Middle frontal gyrus (tissue), 1 donor: ENCODE measurements at regions not wholly inside any gene's neighbourhood (a gene's known extent, or its start where the extent isn't known, plus 50 kb on each side); places are given as distances from the start of the nearest gene placed in this dataset.
A peak's percentile ranks its signal among the peaks of the same experiment; 100 is the strongest.
"Not testable (repeated sequence)": the region's sequence is repeated elsewhere in the genome, so short reads cannot be mapped to it uniquely, and the experiment has no call there.

Experiments used
- DNase-seq: peaks from one replicate; pipeline ENCODE4 v3.0.0-alpha.2; 2015; ENCODE audit warnings: low spot score; ENCODE audit errors: extremely low spot score

DNA sequence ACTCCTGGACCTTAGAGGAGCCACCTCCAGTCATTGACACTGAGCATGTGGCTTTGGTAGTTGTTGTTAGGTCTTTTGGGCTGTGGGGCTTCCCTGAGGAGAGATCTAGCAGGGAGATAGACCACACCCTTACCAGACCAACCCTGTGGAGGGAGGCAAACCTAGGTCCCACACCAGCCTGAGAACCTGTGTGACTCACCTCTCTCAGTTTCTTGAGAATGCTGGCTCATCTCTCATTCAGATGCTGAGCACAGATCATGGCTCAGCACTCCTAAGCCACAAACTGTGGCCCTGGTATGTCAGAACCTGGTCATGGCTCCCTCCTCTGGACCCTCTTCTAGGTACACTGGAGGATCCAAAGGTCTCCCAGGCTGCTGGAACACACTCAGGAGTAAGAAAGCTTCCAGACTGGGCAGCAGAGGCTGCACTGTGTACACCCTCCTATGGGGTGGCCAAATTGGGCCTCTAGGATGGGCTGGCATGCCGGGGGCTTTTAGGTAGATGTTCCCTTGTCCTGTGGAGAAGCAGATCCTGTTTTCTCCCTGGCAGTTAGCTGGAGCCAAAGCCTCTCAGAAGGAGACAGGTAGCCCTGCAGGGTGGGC is 1294.5 kb downstream of the KHDRBS2 start:
- no peak for DNase-seq

DNA sequence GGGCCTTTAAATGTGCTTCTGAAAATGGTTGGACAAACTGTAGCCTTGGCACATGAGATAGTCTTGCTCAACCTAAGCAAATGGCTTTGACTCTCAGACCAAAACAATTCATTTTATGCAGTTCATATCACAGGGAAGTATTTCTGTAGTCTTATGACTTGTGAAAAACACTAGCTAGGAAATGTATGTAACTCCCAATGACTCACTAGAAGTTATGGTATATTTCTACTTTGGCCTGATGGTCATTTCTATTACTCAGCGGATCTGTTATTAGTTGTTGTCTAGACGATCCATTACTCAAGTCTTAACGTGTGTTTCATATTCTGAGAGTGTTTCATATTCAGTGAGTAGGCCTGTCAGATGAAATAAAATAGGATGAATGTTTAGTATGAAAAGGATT is 1333.5 kb downstream of the KHDRBS2 start:
- DNase-seq = no peak

DNA sequence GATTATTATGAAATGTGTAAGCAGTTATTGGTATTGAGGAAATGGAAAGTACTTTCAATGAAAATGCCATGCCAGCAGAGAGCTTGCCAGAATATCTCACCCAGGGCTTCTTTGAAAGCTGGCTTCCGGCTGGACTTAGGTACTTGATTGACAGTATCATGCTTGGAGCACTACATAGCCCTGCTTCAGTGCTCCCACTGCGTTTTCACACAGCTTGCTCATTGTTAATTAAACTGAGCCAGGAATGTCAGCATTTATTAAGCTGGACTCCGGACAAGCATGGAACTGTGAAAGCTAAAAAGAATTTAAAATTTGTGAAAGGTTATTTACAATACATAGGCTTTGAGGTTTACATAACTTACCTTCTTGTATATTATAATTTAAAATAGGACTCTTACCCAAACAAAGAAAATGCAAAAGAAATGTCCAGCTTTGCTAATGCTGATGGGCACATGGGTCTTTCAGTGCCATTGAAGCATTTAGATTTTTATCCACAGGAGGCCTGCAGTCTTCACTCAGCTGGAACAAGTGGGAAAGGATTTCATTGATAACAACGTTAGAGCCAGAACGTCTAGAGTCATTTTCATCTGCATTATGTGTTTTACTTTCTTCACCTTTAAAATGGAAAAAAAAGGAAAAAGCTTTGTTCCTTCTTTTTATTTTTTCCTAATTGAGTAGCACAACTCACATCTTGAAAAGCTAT is 1335.7 kb downstream of the KHDRBS2 start:
- DNase-seq = not testable (repeated sequence)

DNA sequence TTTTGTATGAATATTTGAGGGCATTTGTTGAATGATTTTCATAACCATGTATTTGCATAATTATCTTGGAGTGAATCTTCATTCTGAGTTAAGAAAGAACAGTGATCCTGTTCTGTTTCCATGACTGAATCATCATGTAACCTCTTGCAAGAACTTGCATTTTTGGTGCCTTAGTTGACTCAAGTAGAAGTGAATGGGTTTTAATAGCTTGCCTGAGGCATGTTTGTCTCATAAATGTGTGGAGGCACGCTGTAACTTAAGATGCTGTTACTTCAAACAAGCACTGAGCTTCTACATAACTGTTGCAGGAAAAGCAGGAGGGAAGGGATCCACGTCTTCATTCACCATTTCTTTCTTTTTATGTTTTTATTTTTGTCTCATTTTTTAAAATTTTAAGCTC is 1338.6 kb downstream of the KHDRBS2 start:
- not testable (repeated sequence) for DNase-seq

DNA sequence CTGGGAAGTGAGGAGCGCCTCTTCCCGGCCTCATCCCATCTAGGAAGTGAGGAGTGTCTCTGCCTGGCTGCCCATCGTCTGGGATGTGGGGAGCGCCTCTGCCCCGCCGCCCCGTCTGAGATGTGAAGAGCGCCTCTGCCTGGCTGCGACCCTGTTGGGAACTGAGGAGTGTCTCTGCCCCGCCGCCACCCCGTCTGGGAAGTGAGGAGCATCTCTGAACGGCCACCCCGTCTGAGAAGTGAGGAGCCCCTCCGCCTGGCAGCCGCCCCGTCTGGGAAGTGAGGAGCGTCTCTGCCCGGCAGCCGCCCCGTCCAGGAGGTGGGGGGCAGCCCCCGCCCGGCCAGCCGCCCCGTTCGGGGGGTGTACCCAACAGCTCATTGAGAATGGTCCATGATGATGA is 1341.2 kb downstream of the KHDRBS2 start:
- DNase-seq = not testable (repeated sequence)

DNA sequence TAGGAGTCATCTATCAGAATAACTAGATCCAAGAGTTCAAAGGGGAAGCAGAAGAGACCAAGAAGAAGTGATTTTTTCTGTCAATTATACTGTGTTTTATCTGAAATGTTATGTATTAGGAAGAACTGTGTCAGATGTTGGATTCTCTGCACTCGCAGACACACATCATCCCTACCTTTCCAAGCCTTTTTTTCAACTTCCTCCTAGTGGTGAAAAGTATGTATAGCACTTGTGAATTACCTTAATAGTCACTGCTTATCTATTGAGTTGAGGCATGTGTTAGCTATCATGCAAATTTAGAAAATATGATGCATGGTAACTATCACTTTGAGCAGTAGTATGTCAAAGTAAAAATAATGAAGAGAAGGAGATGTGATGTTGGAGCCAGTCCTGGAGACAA is 1350.1 kb downstream of the KHDRBS2 start:
- not testable (repeated sequence) for DNase-seq

DNA sequence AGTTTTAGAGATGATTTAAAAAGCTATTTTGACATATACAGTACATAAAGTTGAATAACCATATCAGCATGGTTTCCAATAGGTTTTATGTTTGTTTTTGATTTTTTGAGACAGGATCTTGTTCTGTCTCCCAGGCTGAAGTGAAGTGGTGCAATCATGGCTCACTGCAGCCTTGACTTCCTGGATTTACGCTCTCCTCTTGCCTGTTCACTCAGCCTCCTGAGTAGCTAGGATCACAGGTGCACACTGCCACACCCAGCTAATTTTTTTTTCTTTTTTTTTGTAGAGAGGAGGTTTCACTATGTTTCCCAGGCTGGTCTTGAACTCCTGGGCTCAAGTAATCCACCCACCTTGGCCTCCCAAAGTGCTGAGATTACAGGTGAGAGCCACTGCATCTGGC is 1366.4 kb downstream of the KHDRBS2 start:
- not testable (repeated sequence) for DNase-seq

DNA sequence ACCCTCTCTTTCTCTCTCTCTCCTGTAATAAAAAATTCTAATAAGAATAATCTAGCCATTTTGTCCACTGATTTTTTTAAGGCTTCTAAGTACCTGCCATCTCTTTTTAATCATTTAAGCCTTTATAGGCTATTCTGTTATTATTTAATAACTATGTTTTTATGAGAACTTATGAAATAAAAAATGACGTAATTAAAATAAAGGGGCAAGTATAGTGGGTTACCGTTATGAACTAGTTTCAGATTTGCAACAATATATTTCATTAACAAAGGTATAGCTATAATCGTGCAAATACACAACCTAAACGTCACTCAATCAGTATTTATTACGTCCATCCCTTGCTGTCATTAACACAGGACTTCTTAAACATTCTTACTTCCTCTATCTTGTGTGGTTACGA is 1382.2 kb downstream of the KHDRBS2 start:
- not testable (repeated sequence) for DNase-seq

DNA sequence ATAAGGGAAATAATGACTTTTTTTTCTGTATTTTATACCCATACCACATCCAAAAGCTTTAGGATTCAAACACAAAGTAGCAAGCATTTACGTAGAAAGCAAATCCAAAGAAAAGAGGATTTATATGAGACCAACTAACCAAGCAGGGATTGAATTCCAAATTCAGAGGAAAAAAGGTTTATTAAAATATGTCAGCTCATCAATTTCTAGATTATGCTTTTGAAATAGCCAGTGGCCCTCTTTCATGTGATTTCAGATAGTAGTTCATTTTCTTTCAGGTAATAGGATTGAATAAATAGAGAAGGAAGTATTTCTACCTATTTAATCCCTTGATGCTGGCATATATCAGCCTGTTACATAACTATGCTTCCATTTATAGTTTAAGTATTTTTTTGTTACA is 1392.7 kb downstream of the KHDRBS2 start:
- not testable (repeated sequence) for DNase-seq

DNA sequence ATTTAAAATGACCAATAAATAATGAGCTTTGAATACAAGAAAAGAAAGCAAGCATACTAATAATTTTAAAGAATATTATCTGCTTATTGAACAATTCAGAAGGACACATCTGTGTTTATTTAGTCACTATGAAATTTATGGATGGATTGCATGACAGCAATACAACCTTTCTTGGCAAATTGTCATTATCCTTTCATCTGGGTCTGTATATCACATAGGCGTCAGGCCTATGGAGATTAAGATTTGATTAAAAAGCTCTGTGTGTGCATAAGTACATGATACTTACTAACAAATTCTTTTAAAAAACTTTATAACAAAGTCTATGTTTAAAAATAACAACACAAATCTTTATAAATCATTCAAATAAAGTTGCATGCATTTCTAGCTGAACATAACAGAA is 1394.4 kb downstream of the KHDRBS2 start:
- no peak for DNase-seq

DNA sequence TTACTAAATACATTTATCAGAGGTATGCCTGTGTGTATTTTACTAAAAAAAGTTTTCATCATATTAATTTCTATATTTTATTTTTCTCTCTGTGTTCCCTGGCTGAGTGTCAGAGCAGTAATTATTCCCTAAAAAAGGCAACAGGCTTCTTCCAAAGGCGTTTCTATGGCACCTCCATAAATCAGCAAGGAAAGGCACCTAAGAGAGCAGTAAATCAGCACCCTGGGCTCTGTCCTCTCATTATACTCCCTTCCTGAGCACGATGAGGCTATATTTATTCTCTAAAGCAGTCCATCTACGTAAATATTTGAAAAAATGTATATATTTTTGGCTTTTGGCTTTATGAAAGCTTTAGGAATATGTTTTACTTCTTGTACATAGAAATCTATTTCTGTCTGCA is 1408.6 kb downstream of the KHDRBS2 start:
- not testable (repeated sequence) for DNase-seq

DNA sequence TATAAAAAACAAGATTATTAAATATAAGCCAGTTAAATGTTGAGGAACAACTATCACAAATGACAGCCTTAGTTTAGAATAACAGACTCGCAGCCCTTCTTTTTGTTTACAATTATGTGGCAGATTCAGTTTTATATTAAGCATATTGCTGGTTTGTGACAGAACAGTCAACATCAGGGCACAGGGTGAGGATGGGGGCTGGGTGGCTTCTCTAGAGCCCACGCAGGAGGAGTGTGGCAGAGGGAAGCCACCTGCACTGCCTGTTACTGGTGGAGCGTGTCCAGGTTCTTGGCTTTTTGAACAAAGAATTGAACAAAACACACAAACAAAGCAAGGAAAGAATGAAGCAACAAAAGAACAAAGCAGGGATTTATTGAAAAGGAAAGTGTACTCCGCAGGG is 1415.2 kb downstream of the KHDRBS2 start:
- DNase-seq = not testable (repeated sequence)

DNA sequence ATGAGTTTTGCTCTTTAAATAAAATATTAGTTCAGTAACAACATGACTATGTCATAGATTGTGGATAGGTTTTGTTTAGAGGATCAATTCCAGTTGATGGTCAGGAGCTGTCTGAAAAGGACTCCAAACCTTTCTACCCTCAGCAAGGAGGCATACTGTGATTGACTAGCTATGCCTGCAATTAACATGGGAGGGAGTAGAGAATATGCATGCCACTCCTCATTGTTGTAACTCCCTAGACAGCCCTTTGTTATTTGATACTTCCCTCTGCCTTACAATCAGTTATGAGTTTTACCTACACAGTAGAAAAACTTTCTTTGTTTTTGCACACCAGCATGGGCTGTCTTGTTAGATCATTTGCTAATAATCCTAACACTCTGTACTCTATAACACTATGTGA is 1418.5 kb downstream of the KHDRBS2 start:
- no peak for DNase-seq

DNA sequence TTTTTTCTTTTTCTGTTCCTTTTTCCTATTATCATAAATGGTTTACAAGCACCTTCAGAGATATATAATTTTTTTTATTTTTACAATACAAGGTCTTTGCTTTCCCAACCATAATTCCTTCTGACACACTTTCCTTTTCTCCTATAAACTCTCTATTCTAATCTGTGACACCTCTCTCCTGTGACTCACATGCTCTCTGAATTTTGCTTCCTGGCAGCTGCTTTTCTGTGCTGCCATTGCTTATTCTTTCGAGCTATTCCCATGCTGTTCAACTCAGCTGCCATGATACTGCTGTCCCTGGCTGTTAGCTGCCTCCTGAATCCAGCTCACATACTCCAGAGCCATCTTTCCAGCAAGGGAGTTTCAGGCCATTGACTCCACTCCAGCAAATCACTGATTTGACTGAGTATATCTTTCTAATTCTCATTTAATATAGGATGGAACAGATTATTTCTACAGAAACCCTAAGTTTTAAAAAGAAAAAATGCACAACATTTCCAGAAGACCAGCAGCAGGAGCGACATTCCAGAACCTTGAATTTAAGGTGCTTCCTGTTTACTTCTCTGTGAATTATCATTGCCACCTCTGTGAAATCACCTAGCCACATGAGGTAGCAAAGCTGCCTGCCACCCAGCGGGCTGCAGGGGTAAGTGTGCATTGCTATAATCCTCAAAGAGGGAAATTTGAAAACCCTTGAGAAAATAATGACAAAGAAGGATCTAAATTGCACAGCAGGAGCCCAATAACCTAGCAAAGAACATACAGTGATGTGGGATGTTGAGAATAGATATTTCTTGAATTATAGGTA is 1442.6 kb downstream of the KHDRBS2 start:
- not testable (repeated sequence) for DNase-seq

DNA sequence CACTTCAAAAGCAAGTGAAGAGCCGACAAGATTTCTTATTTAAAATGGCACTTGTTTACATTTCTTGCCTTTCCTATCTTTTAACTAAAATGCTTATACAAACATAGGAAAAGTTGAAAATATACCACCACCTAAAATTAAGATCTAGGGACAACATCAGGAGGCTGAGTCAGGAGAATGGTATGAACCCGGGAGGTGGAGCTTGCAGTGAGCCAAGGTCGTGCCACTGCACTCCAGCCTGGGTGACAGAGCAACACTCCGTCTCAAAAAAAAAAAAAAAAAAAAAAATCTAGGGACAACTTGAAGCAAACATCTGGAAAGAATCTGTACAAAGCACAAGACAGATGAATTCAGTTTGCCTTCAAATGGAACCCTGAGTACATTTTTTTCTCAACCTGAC is 1455.3 kb downstream of the KHDRBS2 start:
- DNase-seq = not testable (repeated sequence)

DNA sequence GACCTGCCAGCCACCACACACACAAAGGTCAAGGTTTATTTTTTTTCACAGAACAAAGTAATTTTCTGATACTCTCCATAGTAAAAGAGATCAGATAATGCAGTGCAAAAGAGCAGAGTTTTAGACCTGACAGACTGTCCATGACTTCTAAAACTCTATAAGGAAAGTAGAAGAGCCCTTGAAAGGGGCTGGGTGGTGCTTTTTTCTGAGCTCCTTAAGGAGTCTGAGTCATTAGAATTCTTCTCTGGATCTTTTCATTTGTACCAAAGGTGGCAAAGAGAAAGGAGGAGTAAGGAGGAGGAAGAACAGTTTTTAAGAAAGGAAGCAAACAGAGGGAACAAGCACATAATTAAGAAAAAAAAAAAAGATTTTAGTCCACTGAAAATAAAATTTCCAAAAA is 1463.4 kb downstream of the KHDRBS2 start:
- not testable (repeated sequence) for DNase-seq

DNA sequence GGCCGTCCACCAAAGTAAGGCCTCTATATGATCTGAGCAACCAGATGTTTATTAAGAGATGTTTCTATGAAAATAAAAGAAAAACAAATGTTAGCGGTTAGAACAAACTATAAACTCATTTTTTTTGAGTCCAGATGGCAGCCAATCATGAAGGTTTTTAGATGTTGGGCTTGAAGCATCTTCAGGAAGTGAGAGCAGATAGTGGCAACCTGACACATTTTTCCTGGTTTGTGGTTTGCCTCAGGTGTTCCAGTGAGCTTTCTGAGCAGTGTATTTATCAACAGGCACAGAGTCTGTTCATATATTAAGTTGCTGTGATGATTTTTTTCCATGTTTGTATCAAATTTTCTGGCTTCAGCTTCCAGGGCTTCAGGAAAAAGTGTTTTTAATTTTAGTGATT is 1468.0 kb downstream of the KHDRBS2 start:
- not testable (repeated sequence) for DNase-seq

DNA sequence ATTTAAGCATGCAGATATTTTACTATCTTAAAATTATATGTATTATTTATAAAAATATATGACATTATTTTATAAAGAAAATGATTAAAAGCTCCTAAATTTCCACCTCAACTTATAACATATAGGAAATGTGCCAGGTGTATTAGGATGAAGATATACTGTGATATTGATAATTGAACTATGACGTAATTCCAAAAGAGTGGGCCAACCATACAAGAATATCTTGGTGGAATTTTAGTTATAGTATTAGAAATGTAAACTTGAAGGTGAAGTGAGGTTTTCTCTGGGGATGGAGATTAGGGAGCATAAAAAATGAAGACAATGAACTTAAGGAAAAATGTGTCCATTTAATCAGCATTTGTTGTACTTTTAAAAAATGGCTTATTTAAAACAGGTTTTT is 1471.2 kb downstream of the KHDRBS2 start:
- DNase-seq = not testable (repeated sequence)

DNA sequence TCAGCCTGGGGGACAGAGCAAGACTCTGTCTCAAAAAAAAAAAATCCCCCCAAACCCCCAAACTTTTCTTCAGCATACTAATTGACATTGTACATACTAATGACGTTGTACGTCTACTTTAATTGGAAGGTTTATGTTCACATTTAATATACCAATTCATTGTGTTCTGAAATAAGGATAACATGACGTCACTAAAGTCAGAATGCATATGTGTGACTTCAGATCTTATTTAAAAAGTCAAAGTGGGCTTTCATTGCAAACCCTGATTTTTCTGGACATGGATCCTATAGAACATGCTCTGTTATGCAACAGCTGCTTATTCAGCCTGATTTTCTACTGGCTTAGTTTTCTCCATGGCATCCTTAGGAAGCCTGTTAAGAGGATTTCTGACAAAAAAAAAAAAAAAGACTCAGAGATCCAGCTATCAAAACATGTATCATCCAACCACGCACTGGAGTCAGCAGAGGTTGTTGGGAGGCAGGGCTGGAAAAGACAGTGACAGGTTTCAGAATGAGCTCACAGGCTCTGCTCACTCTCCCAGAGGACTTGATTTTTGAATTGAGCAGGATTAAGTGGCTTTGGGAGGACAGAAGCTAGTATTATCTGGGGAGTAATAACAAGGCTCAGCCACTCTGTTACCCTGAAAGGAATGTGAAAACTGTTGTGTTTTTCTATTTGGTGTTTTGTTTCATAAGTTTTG is 1472.0 kb downstream of the KHDRBS2 start:
- not testable (repeated sequence) for DNase-seq

DNA sequence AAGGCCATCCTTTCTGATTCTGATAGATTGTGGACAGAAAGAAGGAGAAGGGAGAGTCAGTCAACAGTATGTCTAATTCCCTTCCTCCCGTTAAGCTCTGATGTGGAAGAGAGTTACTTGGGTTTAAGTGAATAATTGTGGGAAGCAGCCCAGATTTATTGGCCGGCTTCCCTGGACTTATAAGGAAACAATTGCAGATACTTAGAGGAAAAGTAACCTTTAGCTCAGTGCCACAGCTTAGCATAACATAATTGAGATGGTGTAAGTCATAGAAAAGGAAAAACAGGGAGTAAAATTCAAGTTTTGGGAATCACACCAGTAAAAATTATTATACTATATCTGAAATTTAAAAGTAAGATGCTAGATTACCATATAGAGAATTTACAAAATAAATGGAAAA is 1475.8 kb downstream of the KHDRBS2 start:
- DNase-seq = not testable (repeated sequence)

DNA sequence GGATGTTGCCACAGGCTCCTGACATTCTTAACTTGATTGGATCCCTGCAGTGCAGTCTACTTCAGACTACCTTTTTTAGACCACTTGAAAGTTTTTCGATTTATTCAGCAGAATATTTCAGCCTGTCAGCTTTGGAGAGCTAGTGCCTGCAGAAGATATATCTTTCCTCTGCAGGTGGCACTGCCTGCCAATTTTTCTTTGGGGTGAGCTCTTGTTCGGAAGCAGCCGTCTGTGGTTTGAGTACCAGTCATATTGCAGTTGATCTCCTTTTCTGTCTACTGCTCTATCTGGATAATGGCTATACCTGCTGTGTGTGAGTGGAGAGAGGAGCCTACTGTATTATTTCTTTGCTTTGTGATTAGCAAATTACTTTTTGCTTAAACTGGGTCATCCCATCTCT is 1486.9 kb downstream of the KHDRBS2 start:
- peak; percentile 20 for DNase-seq

DNA sequence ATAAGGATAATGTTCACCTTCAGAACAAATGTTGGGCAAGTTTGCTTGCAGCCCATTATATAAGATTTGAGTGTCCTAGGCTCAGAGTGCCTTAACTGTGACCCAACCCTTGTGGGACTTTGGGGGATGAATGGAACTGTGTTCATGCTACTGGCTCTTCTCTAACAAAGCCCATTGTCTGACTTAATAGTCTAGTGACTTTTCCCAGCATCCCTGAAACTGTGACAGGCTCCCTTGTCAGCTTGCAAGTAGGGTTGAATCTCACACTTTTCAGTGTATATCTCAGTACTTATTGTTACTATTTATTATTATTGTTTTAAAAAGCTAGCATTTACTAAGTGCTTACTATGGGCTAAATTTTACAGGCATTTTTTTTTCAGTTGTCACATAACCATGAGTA is 1488.2 kb downstream of the KHDRBS2 start:
- DNase-seq = not testable (repeated sequence)
